GM12878 (cell line): ENCODE measurements at regions not wholly inside any gene's neighbourhood (a gene's known extent, or its start where the extent isn't known, plus 50 kb on each side); places are given as distances from the start of the nearest gene placed in this dataset.

ENCODE experiments used
- ATAC-seq: fragments of 200-7000 bp; cut with Tn5 transposase; 3 replicates; pipeline ENCODE4 v1.9.1; 2020; ENCODE audit warnings: mild to moderate bottlenecking, moderate library complexity
- BruUV-seq: library from RNA; stranded (reverse); fragments of 400-500 nt; replicated peaks from 2 replicates; lab custom pipeline; 2021; lab: Mats Ljungman, UMichigan
- CTCF ChIA-PET: fragments of 300-600 bp; sonication (Branson Sonifier 250); formaldehyde crosslinking; extraction: SDS; loops from one replicate; lab custom pipeline; 2021; ENCODE audit warnings: inconsistent platforms; lab: Yijun Ruan, JAX
- POLR2A ChIA-PET: fragments of 350-600 bp; formaldehyde crosslinking; extraction: SDS; loops from one replicate; lab custom pipeline; 2021; ENCODE audit warnings: inconsistent platforms; lab: Charles Lee
- RAD21 ChIA-PET: fragments of 300-600 bp; sonication (Branson Sonifier 250); formaldehyde crosslinking; loops from one replicate; lab custom pipeline; 2023; ENCODE audit warnings: antibody characterized with exemption; ENCODE audit not compliant: unreplicated experiment; lab: Charles Lee
- SMC1A ChIA-PET: fragments of 300-600 bp; sonication (Branson Sonifier 250); formaldehyde crosslinking; loops from one replicate; lab custom pipeline; 2023; ENCODE audit not compliant: unreplicated experiment, uncharacterized antibody; lab: Charles Lee
- DNase-seq: peaks from one replicate; pipeline ENCODE4 v3.0.0-alpha.2; 2011; ENCODE audit warnings: low read depth, low spot score
- FAIRE-seq: peaks from 3 replicates; lab custom pipeline; 2011; peaks lifted over from hg19 to GRCh38; lab: Jason Lieb, UNC
- H2AFZ ChIP-seq: 2 replicates; pipeline ENCODE4 v1.6.0; 2011; ENCODE audit warnings: low read depth, low read length, control low read depth; ENCODE audit not compliant: control insufficient read depth
- H3K27ac ChIP-seq: 2 replicates; pipeline ENCODE4 v1.5.1; 2011; ENCODE audit warnings: control low read depth; ENCODE audit not compliant: control insufficient read depth, insufficient read depth
- H3K27me3 ChIP-seq, 2 experiments: replicated peaks in 1 of 2; 2 replicates each; pipeline versions ENCODE4 v1.6.0 to v1.6.1; 2011; ENCODE audit warnings: low read length in 1 of 2; ENCODE audit not compliant: control insufficient read depth in 2 of 2, insufficient read depth in 2 of 2
- H3K36me3 ChIP-seq, 2 experiments: 2 replicates each; pipeline ENCODE4 v1.5.1; 2011; ENCODE audit warnings: low read length in 1 of 2; ENCODE audit not compliant: control insufficient read depth in 2 of 2, insufficient read depth in 2 of 2
- H3K4me1 ChIP-seq: 2 replicates; pipeline ENCODE4 v1.6.1; 2011; ENCODE audit warnings: mild to moderate bottlenecking, low read length, moderate library complexity, mixed read lengths; ENCODE audit not compliant: control insufficient read depth, insufficient read depth
- H3K4me2 ChIP-seq: 2 replicates; pipeline ENCODE4 v1.6.0; 2011; ENCODE audit warnings: control low read depth; ENCODE audit not compliant: control insufficient read depth, insufficient read depth
- H3K4me3 ChIP-seq: fragments of 200-600 bp; sonication (generic); 2 replicates; pipeline ENCODE4 v1.5.1; 2016
- H3K79me2 ChIP-seq: 2 replicates; pipeline ENCODE4 v1.6.0; 2011; ENCODE audit warnings: low read length; ENCODE audit not compliant: control insufficient read depth, insufficient read depth
- H3K9ac ChIP-seq: 2 replicates; pipeline ENCODE4 v1.8.0; 2011; ENCODE audit warnings: low read length, control low read depth, mixed read lengths; ENCODE audit not compliant: control insufficient read depth, insufficient read depth
- H3K9me3 ChIP-seq: replicated peaks from 3 replicates; pipeline ENCODE4 v1.5.1; 2011; ENCODE audit warnings: mild to moderate bottlenecking, low read length; ENCODE audit not compliant: control insufficient read depth, insufficient read depth
- H4K20me1 ChIP-seq: 2 replicates; pipeline ENCODE4 v1.6.0; 2011; ENCODE audit not compliant: control insufficient read depth, insufficient read depth
- CHD2 ChIP-seq: IDR thresholded peaks from 2 replicates; pipeline ENCODE4 v1.6.1; 2011; ENCODE audit warnings: low read depth, low read length, improper control_type of control experiment, borderline replicate concordance
- CREB1 ChIP-seq: IDR thresholded peaks from 2 replicates; pipeline ENCODE4 v1.6.1; 2012; ENCODE audit warnings: low read depth, mild to moderate bottlenecking, inconsistent platforms
- ELK1 ChIP-seq: IDR thresholded peaks from 2 replicates; pipeline ENCODE4 v1.6.1; 2012; ENCODE audit warnings: low read depth, low read length, improper control_type of control experiment
- ESRRA ChIP-seq: IDR thresholded peaks from 2 replicates; pipeline ENCODE4 v1.6.1; 2012; ENCODE audit warnings: mild to moderate bottlenecking, low read length, improper control_type of control experiment
- GABPA ChIP-seq: IDR thresholded peaks from 2 replicates; pipeline ENCODE4 v1.6.1; 2014; ENCODE audit warnings: antibody characterized with exemption, low read depth, mild to moderate bottlenecking, inconsistent platforms
- LARP7 ChIP-seq: fragments of 450-650 bp; IDR thresholded peaks from 2 replicates; pipeline ENCODE4 v1.6.1; 2017; ENCODE audit warnings: mild to moderate bottlenecking
- RAD21 ChIP-seq: IDR thresholded peaks from 2 replicates; pipeline ENCODE4 v1.6.1; 2011; ENCODE audit warnings: mild to moderate bottlenecking, low read depth, low read length, moderate library complexity; ENCODE audit not compliant: insufficient read depth
- ZBTB4 ChIP-seq: fragments of 450-650 bp; formaldehyde crosslinking; IDR thresholded peaks from 2 replicates; pipeline ENCODE4 v1.4.0; 2022; ENCODE audit warnings: mild to moderate bottlenecking, moderate library complexity
- ZNF592 ChIP-seq: fragments of 450-650 bp; IDR thresholded peaks from 2 replicates; pipeline ENCODE4 v1.6.1; 2017; ENCODE audit warnings: mild to moderate bottlenecking, moderate library complexity
- whole genome bisulfite sequencing: methylation state at CpG from one replicate; pipeline ENCODE4 v1.1.6; 2016; ENCODE audit warnings: low lambda C conversion rate; ENCODE audit not compliant: insufficient replicate concordance, insufficient coverage; ENCODE audit errors: missing lambda C conversion rate; 5-methylcytosine and 5-hydroxymethylcytosine counted together
- in situ Hi-C: fragments of 300-500 bp; cut with MboI; formaldehyde crosslinking; loops from 9 replicates; pipeline ENCODE4 v1.14.3; 2018; ENCODE audit warnings: mixed read lengths
- intact Hi-C: fragments of 100-400 bp; cut with micrococcal nuclease; formaldehyde crosslinking; loops from one replicate; pipeline ENCODE4 v1.14.2; 2022; ENCODE audit not compliant: unreplicated experiment

- H2AFZ ChIP-seq, result no peak overlapping the region
- no peaks in the 10 kb centered on the region for H4K20me1 ChIP-seq
- H3K79me2 ChIP-seq, result no peaks in the 10 kb centered on the region
- in situ Hi-C loops, result no loop called here
- no peak for FAIRE-seq
- H3K36me3 ChIP-seq, result no peaks in the 10 kb centered on the region
- no peak overlapping the region for H3K4me2 ChIP-seq
- DNase-seq, result no peak
- WGBS, result 7% methylated on average over 4 of the region's 4 CpGs
- ChIA-PET RAD21 (no interaction called here), SMC1A (no interaction called here), POLR2A (no interaction called here), CTCF (no interaction called here)
- no peak overlapping the region for H3K27ac ChIP-seq
- no peak overlapping the region for H3K9ac ChIP-seq
- H3K4me1 ChIP-seq, result no peaks in the 10 kb centered on the region
- BruUV-seq, result no TSS peak
- H3K27me3 ChIP-seq, result no peaks in the 10 kb centered on the region
- no peaks in the 10 kb centered on the region for H3K9me3 ChIP-seq
- TF ChIP-seq ZNF592, result no peak
- no peak for TF ChIP-seq ZBTB4 (CRISPR knock-in tag)
- no peak for TF ChIP-seq ELK1
- TF ChIP-seq ESRRA, result no peak
- TF ChIP-seq GABPA, result no peak
- no peak for TF ChIP-seq CREB1
- TF ChIP-seq CHD2, result no peak
- TF ChIP-seq LARP7, result no peak
- TF ChIP-seq RAD21, result no peak
- H3K4me3 ChIP-seq, result no peak overlapping the region
- intact Hi-C loops, result no loop called here
- ATAC-seq, result no peak
Observed at GRCh38 chr2:188898261-188898660, 75.9 kb upstream of the COL3A1 start.
